OCI-LY7 (cell line): ENCODE measurements at regions not wholly inside any gene's neighbourhood (a gene's known extent, or its start where the extent isn't known, plus 50 kb on each side); places are given as distances from the start of the nearest gene placed in this dataset.

Experiments
- EZH2phosphoT487 ChIP-seq: fragments of 200-600 bp; sonication (generic); IDR thresholded peaks from 2 replicates; pipeline ENCODE4 v1.6.1; 2018; ENCODE audit warnings: low read depth, borderline replicate concordance, mild to moderate bottlenecking, mixed run types, antibody characterized with exemption, low read length, moderate library complexity, mixed read lengths
- TF ChIP-seq, protein P1 (sequence below): fragments of 200-600 bp; sonication (generic); conservative IDR thresholded peaks from 2 replicates; pipeline ENCODE4 v1.5.1; 2014; ENCODE audit warnings: mild to moderate bottlenecking, antibody characterized with exemption, low read length, moderate library complexity, mixed read lengths

DNA sequence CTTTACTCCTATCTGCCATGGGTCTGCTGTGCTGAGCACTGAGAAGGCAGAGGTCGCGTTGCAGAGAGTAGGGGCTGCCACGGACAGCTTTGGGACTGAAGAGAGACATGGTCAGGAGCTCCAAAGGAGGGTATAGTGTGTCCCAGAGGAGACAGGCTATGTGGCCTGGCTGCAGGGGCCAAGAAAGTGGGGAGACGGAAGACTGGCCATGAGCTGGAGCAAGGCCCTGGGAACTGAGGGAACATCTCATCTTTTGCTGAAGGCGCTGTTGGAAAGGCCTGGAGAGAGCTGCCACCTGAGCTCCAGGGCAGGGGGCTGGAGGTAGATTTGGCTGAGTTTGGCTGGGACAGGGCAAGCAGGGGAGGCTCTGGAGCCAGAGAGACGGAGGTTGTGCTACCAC is 55.8 kb upstream of the AJAP1 start:
- TF ChIP-seq, protein P1, sequence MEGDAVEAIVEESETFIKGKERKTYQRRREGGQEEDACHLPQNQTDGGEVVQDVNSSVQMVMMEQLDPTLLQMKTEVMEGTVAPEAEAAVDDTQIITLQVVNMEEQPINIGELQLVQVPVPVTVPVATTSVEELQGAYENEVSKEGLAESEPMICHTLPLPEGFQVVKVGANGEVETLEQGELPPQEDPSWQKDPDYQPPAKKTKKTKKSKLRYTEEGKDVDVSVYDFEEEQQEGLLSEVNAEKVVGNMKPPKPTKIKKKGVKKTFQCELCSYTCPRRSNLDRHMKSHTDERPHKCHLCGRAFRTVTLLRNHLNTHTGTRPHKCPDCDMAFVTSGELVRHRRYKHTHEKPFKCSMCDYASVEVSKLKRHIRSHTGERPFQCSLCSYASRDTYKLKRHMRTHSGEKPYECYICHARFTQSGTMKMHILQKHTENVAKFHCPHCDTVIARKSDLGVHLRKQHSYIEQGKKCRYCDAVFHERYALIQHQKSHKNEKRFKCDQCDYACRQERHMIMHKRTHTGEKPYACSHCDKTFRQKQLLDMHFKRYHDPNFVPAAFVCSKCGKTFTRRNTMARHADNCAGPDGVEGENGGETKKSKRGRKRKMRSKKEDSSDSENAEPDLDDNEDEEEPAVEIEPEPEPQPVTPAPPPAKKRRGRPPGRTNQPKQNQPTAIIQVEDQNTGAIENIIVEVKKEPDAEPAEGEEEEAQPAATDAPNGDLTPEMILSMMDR: no peak
- no peak for TF ChIP-seq EZH2phosphoT487
